Endodermal cell (in vitro differentiated cells): ENCODE measurements at regions not wholly inside any gene's neighbourhood (a gene's known extent, or its start where the extent isn't known, plus 50 kb on each side); places are given as distances from the start of the nearest gene placed in this dataset.

Source experiments
- DNase-seq: peaks from one replicate; pipeline ENCODE4 v3.0.0-alpha.2; 2017
- H3K27ac ChIP-seq: 2 replicates; pipeline ENCODE4 v1.5.1; 2013; ENCODE audit warnings: mild to moderate bottlenecking, low read depth, low read length, moderate library complexity
- H3K27me3 ChIP-seq: 2 replicates; pipeline ENCODE4 v1.6.1; 2013; ENCODE audit warnings: mild to moderate bottlenecking, low read length, moderate library complexity; ENCODE audit not compliant: insufficient read depth, control insufficient read depth, poor library complexity, severe bottlenecking
- H3K36me3 ChIP-seq: 2 replicates; pipeline ENCODE4 v1.7.0; 2013; ENCODE audit warnings: mild to moderate bottlenecking, low read length, moderate library complexity; ENCODE audit not compliant: control insufficient read depth, insufficient read depth
- H3K4me1 ChIP-seq: one replicate; pipeline ENCODE4 v1.7.0; 2013; ENCODE audit warnings: low read length; ENCODE audit not compliant: control insufficient read depth, insufficient read depth
- H3K4me3 ChIP-seq: 2 replicates; pipeline ENCODE4 v1.5.1; 2013; ENCODE audit warnings: mild to moderate bottlenecking, low read length, moderate library complexity
- H3K9ac ChIP-seq: 2 replicates; pipeline ENCODE4 v1.6.1; 2013; ENCODE audit warnings: mild to moderate bottlenecking, low read length, moderate library complexity; ENCODE audit not compliant: poor library complexity, severe bottlenecking; ENCODE audit errors: extremely low read depth
- H3K9me3 ChIP-seq: 2 replicates; pipeline ENCODE4 v1.6.1; 2013; ENCODE audit warnings: mild to moderate bottlenecking, low read length, moderate library complexity; ENCODE audit not compliant: control insufficient read depth
- H3K27ac Mint-ChIP-seq: 2 replicates; pipeline ENCODE4 v1.8.0; 2020; ENCODE audit warnings: mixed read lengths
- H3K27me3 Mint-ChIP-seq: 2 replicates; pipeline ENCODE4 v1.8.0; 2021; ENCODE audit warnings: mild to moderate bottlenecking, mixed read lengths; ENCODE audit not compliant: insufficient read depth
- H3K36me3 Mint-ChIP-seq: 2 replicates; pipeline ENCODE4 v1.8.0; 2020; ENCODE audit warnings: low read depth, mixed read lengths
- H3K4me1 Mint-ChIP-seq: 2 replicates; pipeline ENCODE4 v1.8.0; 2020; ENCODE audit warnings: mixed read lengths
- H3K4me3 Mint-ChIP-seq: 2 replicates; pipeline ENCODE4 v1.8.0; 2020; ENCODE audit warnings: mild to moderate bottlenecking, moderate library complexity, mixed read lengths
- H3K9me3 Mint-ChIP-seq: 2 replicates; pipeline ENCODE4 v1.8.0; 2020; ENCODE audit warnings: mild to moderate bottlenecking, mixed read lengths
- CTCF ChIP-seq: fragments of 200-600 bp; sonication (generic); conservative IDR thresholded peaks from 2 replicates; pipeline ENCODE4 v1.5.0; 2021; ENCODE audit warnings: antibody characterized with exemption, mild to moderate bottlenecking
- WGBS, 2 experiments: methylation state at CpG; one replicate each; pipeline versions ENCODE4 v1.1.5 to v1.1.7; 2013; ENCODE audit warnings: missing lambda C conversion rate in 2 of 2, mixed read lengths in 1 of 2; ENCODE audit not compliant: insufficient coverage in 1 of 2, insufficient read length in 1 of 2; 5-methylcytosine and 5-hydroxymethylcytosine counted together

GRCh38 chr10:9734218-9734617 lies 1283.5 kb upstream of the CELF2 start:
- Mint-ChIP-seq H3K27ac (no peak overlapping the region), H3K36me3 (no peaks in the 10 kb centered on the region), H3K9me3 (no peaks in the 10 kb centered on the region), H3K4me1 (peaks cover 8% of the 10 kb centered on the region), H3K27me3 (no peaks in the 10 kb centered on the region), H3K4me3 (no peak overlapping the region)
- 80 to 91% methylated on average over 5 of the region's 5 CpGs for WGBS, 2 experiments
- H3K36me3 ChIP-seq: no peaks in the 10 kb centered on the region
- TF ChIP-seq CTCF: no peak
- no peaks in the 10 kb centered on the region for H3K4me1 ChIP-seq
- H3K9me3 ChIP-seq: no peaks in the 10 kb centered on the region
- no peak overlapping the region for H3K9ac ChIP-seq
- no peaks in the 10 kb centered on the region for H3K27me3 ChIP-seq
- no peak for DNase-seq
- no peak overlapping the region for H3K4me3 ChIP-seq
- no peak overlapping the region for H3K27ac ChIP-seq

GRCh38 chr10:9735731-9736130 lies 1281.9 kb upstream of the CELF2 start:
- H3K4me1 Mint-ChIP-seq: peaks cover 8% of the 10 kb centered on the region
- H3K36me3 ChIP-seq: no peaks in the 10 kb centered on the region
- H3K4me1 ChIP-seq: no peaks in the 10 kb centered on the region
- no peak overlapping the region for H3K27ac ChIP-seq
- no peak for TF ChIP-seq CTCF
- WGBS, 2 experiments: 98% methylated on average over 2 of the region's 2 CpGs; no CpG with 5 or more reads in 1 of the 2 experiments
- H3K36me3 Mint-ChIP-seq: no peaks in the 10 kb centered on the region
- no peaks in the 10 kb centered on the region for H3K27me3 ChIP-seq
- H3K4me3 ChIP-seq: no peak overlapping the region
- no peaks in the 10 kb centered on the region for H3K27me3 Mint-ChIP-seq
- no peak overlapping the region for H3K4me3 Mint-ChIP-seq
- no peak for DNase-seq
- no peak overlapping the region for H3K9ac ChIP-seq
- H3K9me3 ChIP-seq: no peaks in the 10 kb centered on the region
- no peaks in the 10 kb centered on the region for H3K9me3 Mint-ChIP-seq
- H3K27ac Mint-ChIP-seq: no peak overlapping the region

GRCh38 chr10:9743639-9744038 lies 1274.0 kb upstream of the CELF2 start:
- no peak overlapping the region for H3K4me3 Mint-ChIP-seq
- no peaks in the 10 kb centered on the region for H3K27me3 ChIP-seq
- H3K9ac ChIP-seq: no peak overlapping the region
- no peak overlapping the region for H3K27ac ChIP-seq
- H3K36me3 Mint-ChIP-seq: peaks cover 3% of the 10 kb centered on the region
- H3K9me3 Mint-ChIP-seq: peaks cover 10% of the 10 kb centered on the region
- no peak overlapping the region for H3K4me3 ChIP-seq
- peaks cover 16% of the 10 kb centered on the region for H3K9me3 ChIP-seq
- no peak for TF ChIP-seq CTCF
- no peak for DNase-seq
- H3K4me1 ChIP-seq: no peaks in the 10 kb centered on the region
- no peaks in the 10 kb centered on the region for H3K27me3 Mint-ChIP-seq
- no peaks in the 10 kb centered on the region for H3K36me3 ChIP-seq
- no peak overlapping the region for H3K27ac Mint-ChIP-seq
- no peaks in the 10 kb centered on the region for H3K4me1 Mint-ChIP-seq
